ENCODE measurements at regions not wholly inside any gene's neighbourhood (a gene's known extent, or its start where the extent isn't known, plus 50 kb on each side); places are given as distances from the start of the nearest gene placed in this dataset.

GRCh38 chr10:132123606-132124005 is 57.9 kb downstream of the JAKMIP3 start:
- no peak overlapping the region for H3K4me2 ChIP-seq (ENCODE audit: low read length)

GRCh38 chr10:132124201-132124920 is 58.6 kb downstream of the JAKMIP3 start:
- DNase-seq (ENCODE audit: low read depth, low spot score) (no peak), ATAC-seq (no peak)
- BruUV-seq (replicated peaks), result no TSS peak
- ChIA-PET RAD21 (ENCODE audit: low non-redundant PET in 1 of 2, low total read pairs in 2 of 2, uncharacterized antibody in 2 of 2, unreplicated experiment in 2 of 2) (no interaction called here), POLR2A (no interaction called here), CTCF (no interaction called here)
- intact Hi-C loops (cut with micrococcal nuclease), result no loop called here
- Histone ChIP-seq H3K27ac (ENCODE audit: low read depth, low read length) (no peak overlapping the region), H3K4me1 (ENCODE audit: control insufficient read depth in 1 of 2, insufficient read depth in 2 of 2, low read length in 2 of 2) (no peaks in the 10 kb centered on the region), H3K4me2 (ENCODE audit: low read length) (no peak overlapping the region), H3K36me3 (ENCODE audit: control insufficient read depth in 1 of 2, insufficient read depth in 2 of 2, low read length in 2 of 2) (no peaks in the 10 kb centered on the region), H3K4me3 (replicated peaks in 1 of 2; ENCODE audit: low read depth in 1 of 2, low read length in 2 of 2) (no peak overlapping the region), H2AFZ (ENCODE audit: low read depth, low read length, poor library complexity, severe bottlenecking) (no peak overlapping the region), H3K79me2 (ENCODE audit: insufficient read depth, low read length) (no peaks in the 10 kb centered on the region), H3K9me2 (ENCODE audit: insufficient read depth) (no peaks in the 10 kb centered on the region), H3K9me3 (ENCODE audit: control insufficient read depth in 1 of 2, insufficient read depth in 1 of 2, low read depth in 1 of 2, low read length in 2 of 2) (no peaks in the 10 kb centered on the region), H4K20me1 (ENCODE audit: insufficient read depth) (no peaks in the 10 kb centered on the region), H3K9ac (ENCODE audit: low read length) (no peak overlapping the region), H3K27me3 (ENCODE audit: insufficient read depth, low read length) (peaks cover 4% of the 10 kb centered on the region; the same call in 1 of the 2 replicates)
- TF ChIP-seq ZNF274 (IDR thresholded peaks at IDR 0.05; ENCODE audit: low read depth, low read length), result no peak
- no peak for TF ChIP-seq ATF3 (IDR thresholded peaks at IDR 0.05)
- TF ChIP-seq SRF (IDR thresholded peaks at IDR 0.05; ENCODE audit: low read depth), result no peak
- TF ChIP-seq POLR2A (IDR thresholded peaks at IDR 0.05; ENCODE audit: borderline replicate concordance, extremely low read depth, insufficient read depth, insufficient read length), result no peak
- TF ChIP-seq EZH2phosphoT487 (IDR thresholded peaks at IDR 0.05; ENCODE audit: borderline replicate concordance), result no peak
- no peak for TF ChIP-seq CEBPB (IDR thresholded peaks at IDR 0.05; ENCODE audit: low read depth)
- no peak for TF ChIP-seq YY1 (IDR thresholded peaks at IDR 0.05; ENCODE audit: extremely low read depth, insufficient replicate concordance, low read depth, low read length)
- TF ChIP-seq EZH2 (IDR thresholded peaks at IDR 0.05), result no peak
- no peak for TF ChIP-seq CTCF (IDR thresholded peaks at IDR 0.05 in 2 of 3, conservative IDR thresholded peaks at IDR 0.05 in 1 of 3; ENCODE audit: borderline replicate concordance in 1 of 3, insufficient read depth in 1 of 3, low read depth in 2 of 3, low read length in 2 of 3)
- no peak for TF ChIP-seq RAD21 (IDR thresholded peaks at IDR 0.05; ENCODE audit: low read depth)
- TF ChIP-seq TCF7L2 (IDR thresholded peaks at IDR 0.05; ENCODE audit: borderline replicate concordance, extremely low read depth, insufficient read depth, insufficient read length), result no peak
- TF ChIP-seq MAX (IDR thresholded peaks at IDR 0.05), result no peak
- no peak for TF ChIP-seq POLR2AphosphoS5 (IDR thresholded peaks at IDR 0.05; ENCODE audit: low read depth, low read length)
- TF ChIP-seq ZFX (IDR thresholded peaks at IDR 0.05), result no peak
- TF ChIP-seq FOSL1 (IDR thresholded peaks at IDR 0.05; ENCODE audit: low read depth), result no peak
- TF ChIP-seq EGR1 (IDR thresholded peaks at IDR 0.05; ENCODE audit: low read depth), result no peak
- TF ChIP-seq CBX3 (IDR thresholded peaks at IDR 0.05; ENCODE audit: low read depth), result no peak
- no peak for TF ChIP-seq SP1 (IDR thresholded peaks at IDR 0.05; ENCODE audit: low read depth)
- TF ChIP-seq ELF1 (IDR thresholded peaks at IDR 0.05; ENCODE audit: borderline replicate concordance, low read depth), result no peak

More at GRCh38 chr10:132123606-132124005, 57.9 kb downstream of the JAKMIP3 start:
- ChIA-PET CTCF (no interaction called here), RAD21 (ENCODE audit: low non-redundant PET in 1 of 2, low total read pairs in 2 of 2, uncharacterized antibody in 2 of 2, unreplicated experiment in 2 of 2) (no interaction called here), POLR2A (no interaction called here)
- H3K4me1 ChIP-seq (ENCODE audit: control insufficient read depth in 1 of 2, insufficient read depth in 2 of 2, low read length in 2 of 2), result no peaks in the 10 kb centered on the region
- H3K9me2 ChIP-seq (ENCODE audit: insufficient read depth), result no peaks in the 10 kb centered on the region
- H3K9ac ChIP-seq (ENCODE audit: low read length), result no peak overlapping the region
- ATAC-seq (no peak), DNase-seq (ENCODE audit: low read depth, low spot score) (no peak)
- BruUV-seq (replicated peaks), result no TSS peak
- no peaks in the 10 kb centered on the region for H3K79me2 ChIP-seq (ENCODE audit: insufficient read depth, low read length)
- peaks cover 4% of the 10 kb centered on the region; the same call in 1 of the 2 replicates for H3K27me3 ChIP-seq (ENCODE audit: insufficient read depth, low read length)
- H4K20me1 ChIP-seq (ENCODE audit: insufficient read depth), result no peaks in the 10 kb centered on the region
- H2AFZ ChIP-seq (ENCODE audit: low read depth, low read length, poor library complexity, severe bottlenecking), result no peak overlapping the region
- no peak overlapping the region for H3K27ac ChIP-seq (ENCODE audit: low read depth, low read length)
- intact Hi-C loops (cut with micrococcal nuclease), result no loop called here
- H3K9me3 ChIP-seq (ENCODE audit: control insufficient read depth in 1 of 2, insufficient read depth in 1 of 2, low read depth in 1 of 2, low read length in 2 of 2), result no peaks in the 10 kb centered on the region
- H3K36me3 ChIP-seq (ENCODE audit: control insufficient read depth in 1 of 2, insufficient read depth in 2 of 2, low read length in 2 of 2), result no peaks in the 10 kb centered on the region
- TF ChIP-seq POLR2A (IDR thresholded peaks at IDR 0.05; ENCODE audit: borderline replicate concordance, extremely low read depth, insufficient read depth, insufficient read length), result no peak
- TF ChIP-seq ZNF274 (IDR thresholded peaks at IDR 0.05; ENCODE audit: low read depth, low read length), result no peak
- TF ChIP-seq YY1 (IDR thresholded peaks at IDR 0.05; ENCODE audit: extremely low read depth, insufficient replicate concordance, low read depth, low read length), result no peak
- no peak for TF ChIP-seq ZFX (IDR thresholded peaks at IDR 0.05)
- no peak overlapping the region for H3K4me3 ChIP-seq (replicated peaks in 1 of 2; ENCODE audit: low read depth in 1 of 2, low read length in 2 of 2)

Measured in HCT116 (cell line).